HepG2 (cell line): ENCODE measurements at regions not wholly inside any gene's neighbourhood (a gene's known extent, or its start where the extent isn't known, plus 50 kb on each side); places are given as distances from the start of the nearest gene placed in this dataset.

Experiments used
- ATAC-seq: fragments of 200-7000 bp; cut with Tn5 transposase; 3 replicates; pipeline ENCODE4 v1.9.1; 2020; ENCODE audit warnings: mild to moderate bottlenecking, moderate library complexity
- BruUV-seq: library from RNA; stranded (reverse); fragments of 400-500 nt; replicated peaks from 2 replicates; lab custom pipeline; 2021; lab: Mats Ljungman, UMichigan
- CTCF ChIA-PET: fragments of 300-600 bp; formaldehyde crosslinking; extraction: SDS; loops from one replicate; lab custom pipeline; 2021; ENCODE audit warnings: low total read pairs, inconsistent platforms, low intra/inter-chr PET ratio; lab: Yijun Ruan, JAX
- POLR2A ChIA-PET: fragments of 350-600 bp; sonication (Branson Sonifier 250); formaldehyde crosslinking; loops from one replicate; lab custom pipeline; 2020; ENCODE audit warnings: antibody characterized with exemption, inconsistent platforms; lab: Yijun Ruan, JAX
- DNase-seq: peaks from one replicate; pipeline ENCODE4 v3.0.0-alpha.2; 2015; ENCODE audit warnings: low spot score
- FAIRE-seq: peaks from 3 replicates; lab custom pipeline; 2011; peaks lifted over from hg19 to GRCh38; lab: Jason Lieb, UNC
- H2AFZ ChIP-seq: one replicate; pipeline ENCODE4 v1.6.1; 2011; ENCODE audit warnings: low read length, inconsistent platforms
- H3K27ac ChIP-seq: fragments of 300-600 bp; 3 replicates; pipeline ENCODE4 v1.8.0; 2011; ENCODE audit warnings: mixed run types, mild to moderate bottlenecking, mixed read lengths, low read length, inconsistent platforms; ENCODE audit not compliant: insufficient read depth; ENCODE audit errors: extremely low read length
- H3K27me3 ChIP-seq, 2 experiments: fragments of 200-600 bp in 1 of 2; 2 replicates in 1 of 2; 3 replicates in 1 of 2; pipeline versions ENCODE4 v1.6.0 to v1.8.0; 2011; ENCODE audit warnings: low read length in 2 of 2, mild to moderate bottlenecking in 2 of 2, moderate library complexity in 2 of 2, inconsistent platforms in 1 of 2; ENCODE audit not compliant: insufficient read depth in 2 of 2, control insufficient read depth in 1 of 2
- H3K36me3 ChIP-seq, 2 experiments: fragments of 200-600 bp in 1 of 2; replicated peaks in 1 of 2; 2 replicates in 1 of 2; 3 replicates in 1 of 2; pipeline versions ENCODE4 v1.5.1 to v1.8.0; 2011; ENCODE audit warnings: low read length in 2 of 2, inconsistent platforms in 1 of 2; ENCODE audit not compliant: insufficient read depth in 2 of 2, control insufficient read depth in 1 of 2
- H3K4me1 ChIP-seq: 2 replicates; pipeline ENCODE4 v1.5.1; 2012; ENCODE audit warnings: low read length, inconsistent platforms; ENCODE audit not compliant: insufficient read depth
- H3K4me2 ChIP-seq: 2 replicates; pipeline ENCODE4 v1.6.0; 2011; ENCODE audit warnings: low read depth, low read length, inconsistent platforms
- H3K4me3 ChIP-seq, 3 experiments: fragments of 200-600 bp in 1 of 3; sonication (generic), shearing (Covaris generic) in 1 of 3; replicated peaks in 1 of 3; 2 replicates each; pipeline ENCODE4 v1.5.1; 2011 to 2016; ENCODE audit warnings: low read length in 3 of 3, inconsistent platforms in 2 of 3, low read depth in 2 of 3, mild to moderate bottlenecking in 2 of 3, control low read depth in 1 of 3, mixed read lengths in 1 of 3; ENCODE audit not compliant: insufficient read depth in 1 of 3
- H3K79me2 ChIP-seq: one replicate; pipeline ENCODE4 v1.6.1; 2011; ENCODE audit warnings: low read length, inconsistent platforms; ENCODE audit not compliant: insufficient read depth
- H3K9ac ChIP-seq: 2 replicates; pipeline ENCODE4 v1.6.0; 2011; ENCODE audit warnings: mild to moderate bottlenecking, low read depth, low read length, inconsistent platforms; ENCODE audit not compliant: insufficient read depth
- H3K9me3 ChIP-seq: 2 replicates; pipeline ENCODE4 v1.5.1; 2012; ENCODE audit warnings: mild to moderate bottlenecking, low read length
- H4K20me1 ChIP-seq: 2 replicates; pipeline ENCODE4 v1.6.0; 2011; ENCODE audit warnings: inconsistent platforms, mild to moderate bottlenecking, low read length, moderate library complexity; ENCODE audit not compliant: insufficient read depth
- EHMT2 ChIP-seq: fragments of 200-600 bp; sonication (generic); IDR thresholded peaks from 2 replicates; pipeline ENCODE4 v1.7.0; 2017; ENCODE audit warnings: antibody characterized with exemption, low read depth, low read length, borderline replicate concordance
- GPN1 ChIP-seq: sonication (generic); formaldehyde crosslinking; IDR thresholded peaks from 2 replicates; pipeline ENCODE4 v1.5.1; 2020; ENCODE audit warnings: missing genetic modification reagents, borderline replicate concordance
- HOXA9 ChIP-seq: sonication (generic); formaldehyde crosslinking; IDR thresholded peaks from 2 replicates; pipeline ENCODE4 v1.8.1; 2022; ENCODE audit warnings: missing genetic modification reagents, mild to moderate bottlenecking, moderate library complexity, borderline replicate concordance
- KAT8 ChIP-seq: IDR thresholded peaks from 2 replicates; pipeline ENCODE4 v1.6.1; 2016; ENCODE audit warnings: missing genetic modification reagents, missing compliant biosample characterization
- KDM6A ChIP-seq: IDR thresholded peaks from 2 replicates; pipeline ENCODE4 v1.6.1; 2016; ENCODE audit warnings: low read depth
- KLF12 ChIP-seq: sonication (generic); formaldehyde crosslinking; IDR thresholded peaks from 2 replicates; pipeline ENCODE4 v1.4.0; 2020; ENCODE audit warnings: missing genetic modification reagents, borderline replicate concordance
- KLF6 ChIP-seq: IDR thresholded peaks from 2 replicates; pipeline ENCODE4 v1.8.0; 2016; ENCODE audit warnings: missing biosample characterization, missing genetic modification reagents
- MED1 ChIP-seq: sonication (generic); formaldehyde crosslinking; IDR thresholded peaks from 2 replicates; pipeline ENCODE4 v1.4.0; 2020; ENCODE audit warnings: missing genetic modification reagents
- RAD51 ChIP-seq: fragments of 450-650 bp; IDR thresholded peaks from 2 replicates; pipeline ENCODE4 v1.6.1; 2016; ENCODE audit warnings: borderline replicate concordance
- RXRB ChIP-seq: IDR thresholded peaks from 2 replicates; pipeline ENCODE4 v1.6.1; 2016; ENCODE audit warnings: borderline replicate concordance, missing genetic modification reagents, missing compliant biosample characterization
- SNAPC5 ChIP-seq: sonication (generic); formaldehyde crosslinking; IDR thresholded peaks from 2 replicates; pipeline ENCODE4 v1.8.1; 2023; ENCODE audit warnings: mild to moderate bottlenecking, missing genetic modification reagents, borderline replicate concordance
- SNRNP70 ChIP-seq: fragments of 200-400 bp; formaldehyde crosslinking; IDR thresholded peaks from 2 replicates; pipeline ENCODE4 v1.6.1; 2017; ENCODE audit warnings: mild to moderate bottlenecking, low read depth, low read length, moderate library complexity
- U2AF2 ChIP-seq: fragments of 200-400 bp; formaldehyde crosslinking; IDR thresholded peaks from 2 replicates; pipeline ENCODE4 v1.6.1; 2017; ENCODE audit warnings: low read depth, mild to moderate bottlenecking, low read length
- ZNF160 ChIP-seq: sonication (generic); formaldehyde crosslinking; IDR thresholded peaks from 2 replicates; pipeline ENCODE4 v1.8.0; 2022; ENCODE audit warnings: mild to moderate bottlenecking, inconsistent platforms, missing genetic modification reagents
- ZNF432 ChIP-seq: sonication (generic); formaldehyde crosslinking; IDR thresholded peaks from 2 replicates; pipeline ENCODE4 v1.5.0; 2020; ENCODE audit warnings: missing genetic modification reagents, mild to moderate bottlenecking, borderline replicate concordance
- ZNF569 ChIP-seq: sonication (generic); formaldehyde crosslinking; IDR thresholded peaks from 2 replicates; pipeline ENCODE4 v1.5.0; 2020; ENCODE audit warnings: mild to moderate bottlenecking, missing genetic modification reagents, moderate library complexity, borderline replicate concordance
- ZNF720 ChIP-seq: sonication (generic); formaldehyde crosslinking; IDR thresholded peaks from 2 replicates; pipeline ENCODE4 v1.4.0; 2020; ENCODE audit warnings: missing genetic modification reagents
- WGBS: methylation state at CpG from one replicate; pipeline ENCODE4 v1.1.6; 2017; ENCODE audit warnings: low lambda C conversion rate; 5-methylcytosine and 5-hydroxymethylcytosine counted together
- in situ Hi-C: cut with HindIII; loops from 2 replicates; pipeline ENCODE4 v1.10.0; 2017; ENCODE audit warnings: low pct_unique_long_range_greater_than_20kb; ENCODE audit not compliant: extremely low pct_ligation_motif_present
- intact Hi-C: fragments of 100-400 bp; cut with micrococcal nuclease; formaldehyde crosslinking; loops from one replicate; pipeline ENCODE4 v1.10.0; 2022; ENCODE audit not compliant: unreplicated experiment

- no peaks in the 10 kb centered on the region for H3K36me3 ChIP-seq
- FAIRE-seq (no peak), DNase-seq (no peak), ATAC-seq (no peak)
- no peak overlapping the region for H2AFZ ChIP-seq
- intact Hi-C loops = no loop called here
- H3K79me2 ChIP-seq = no peaks in the 10 kb centered on the region
- peaks cover 9% of the 10 kb centered on the region; the same call in 1 of the 2 replicates for H3K4me1 ChIP-seq
- H3K4me3 ChIP-seq = no peak overlapping the region
- in situ Hi-C loops = no loop called here
- H3K9me3 ChIP-seq = no peaks in the 10 kb centered on the region
- TF ChIP-seq KAT8 (CRISPR knock-in tag) (no peak), ZNF160 (CRISPR knock-in tag) (no peak), GPN1 (no peak)
- H3K9ac ChIP-seq = no peak overlapping the region
- H3K27ac ChIP-seq = no peak overlapping the region
- WGBS = 55% methylated on average over 6 of the region's 6 CpGs
- H4K20me1 ChIP-seq = no peaks in the 10 kb centered on the region
- POLR2A ChIA-PET = no interaction called here
- H3K4me2 ChIP-seq = no peak overlapping the region
- H3K27me3 ChIP-seq = peaks cover 0 to 8% of the 10 kb centered on the region in 2 experiments; a peak in 1 of 5 replicates
- CTCF ChIA-PET = no interaction called here
- no TSS peak for BruUV-seq
Observed at GRCh38 chr6:28651161-28651560, 125.5 kb downstream of the GPX5 start.

GRCh38 chr6:28653876-28654275 lies 128.2 kb downstream of the GPX5 start:
- Histone ChIP-seq H2AFZ (no peak overlapping the region), H4K20me1 (no peaks in the 10 kb centered on the region), H3K9me3 (no peaks in the 10 kb centered on the region), H3K27ac (no peak overlapping the region), H3K4me2 (no peak overlapping the region), H3K4me1 (peaks cover 28% of the 10 kb centered on the region), H3K36me3 (no peaks in the 10 kb centered on the region), H3K79me2 (no peaks in the 10 kb centered on the region), H3K27me3 (peaks cover 0 to 12% of the 10 kb centered on the region in 2 experiments; a peak in 2 of 5 replicates), H3K4me3 (no peak overlapping the region), H3K9ac (no peak overlapping the region)
- DNase-seq (no peak), FAIRE-seq (no peak), ATAC-seq (no peak)
- in situ Hi-C loops = no loop called here
- ChIA-PET POLR2A (no interaction called here), CTCF (no interaction called here)
- intact Hi-C loops = no loop called here
- WGBS = 28% methylated on average over 4 of the region's 4 CpGs
- no TSS peak for BruUV-seq
- no peak for TF ChIP-seq U2AF2
- TF ChIP-seq KLF12 (CRISPR knock-in tag) = no peak
- TF ChIP-seq SNAPC5 (CRISPR knock-in tag) = no peak
- TF ChIP-seq ZNF720 (CRISPR knock-in tag) = no peak
- no peak for TF ChIP-seq KLF6 (CRISPR knock-in tag)
- no peak for TF ChIP-seq SNRNP70
- TF ChIP-seq KDM6A (CRISPR knock-in tag) = no peak
- TF ChIP-seq ZNF569 (CRISPR knock-in tag) = no peak
- TF ChIP-seq RAD51 = no peak
- TF ChIP-seq ZNF432 = no peak
- TF ChIP-seq MED1 (CRISPR knock-in tag) = no peak
- TF ChIP-seq HOXA9 = no peak
- no peak for TF ChIP-seq RXRB (CRISPR knock-in tag)
- no peak for TF ChIP-seq EHMT2
